ENCODE measurements at regions not wholly inside any gene's neighbourhood (a gene's known extent, or its start where the extent isn't known, plus 50 kb on each side); places are given as distances from the start of the nearest gene placed in this dataset.

- TF ChIP-seq CBX8 (IDR thresholded peaks at IDR 0.05; ENCODE audit: borderline replicate concordance, low read depth, low read length) (no peak), EGR1 (IDR thresholded peaks at IDR 0.05; ENCODE audit: borderline replicate concordance, low read depth, low read length) (no peak), POLR2A (IDR thresholded peaks at IDR 0.05; ENCODE audit: control extremely low read depth in 1 of 2, low read depth in 2 of 2, low read length in 2 of 2) (no peak), POLR2AphosphoS5 (IDR thresholded peaks at IDR 0.05; ENCODE audit: low read depth, low read length) (no peak), KDM1A (IDR thresholded peaks at IDR 0.05; ENCODE audit: borderline replicate concordance, low read length) (no peak), RBBP5 (IDR thresholded peaks at IDR 0.05; ENCODE audit: borderline replicate concordance, low read depth, low read length) (no peak), CTCF (IDR thresholded peaks at IDR 0.05; ENCODE audit: control extremely low read depth in 1 of 3, insufficient read depth in 1 of 3, low read depth in 1 of 3, low read length in 3 of 3) (no peak), TAF1 (IDR thresholded peaks at IDR 0.05; ENCODE audit: low read depth, low read length) (no peak), CEBPB (IDR thresholded peaks at IDR 0.05; ENCODE audit: low read depth, low read length) (no peak), EZH2 (IDR thresholded peaks at IDR 0.05; ENCODE audit: low read depth, low read length, severe bottlenecking) (no peak), ZNF274 (IDR thresholded peaks at IDR 0.05; ENCODE audit: borderline replicate concordance, extremely low read depth, low read length) (no peak), YY1 (IDR thresholded peaks at IDR 0.05; ENCODE audit: low read depth, low read length) (no peak), SP1 (IDR thresholded peaks at IDR 0.05; ENCODE audit: low read depth, low read length) (no peak)
- TF ChIP-seq, protein P1, sequence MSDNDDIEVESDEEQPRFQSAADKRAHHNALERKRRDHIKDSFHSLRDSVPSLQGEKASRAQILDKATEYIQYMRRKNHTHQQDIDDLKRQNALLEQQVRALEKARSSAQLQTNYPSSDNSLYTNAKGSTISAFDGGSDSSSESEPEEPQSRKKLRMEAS (IDR thresholded peaks at IDR 0.05) = no peak
These were observed 186.0 kb upstream of the KBTBD8 start for GRCh38 chr3:66812136-66812535.

All from H1 (cell line).